ENCODE measurements at regions not wholly inside any gene's neighbourhood (a gene's known extent, or its start where the extent isn't known, plus 50 kb on each side); places are given as distances from the start of the nearest gene placed in this dataset.

GRCh38 chr16:5422643-5423496, 325.3 kb upstream of the EEF2KMT start:
- Mint-ChIP-seq H3K4me3 (no peak overlapping the region), H3K36me3 (ENCODE audit: low read depth) (no peaks in the 10 kb centered on the region), H3K27me3 (no peaks in the 10 kb centered on the region), H3K4me1 (ENCODE audit: low read depth) (no peaks in the 10 kb centered on the region), H3K9me3 (no peaks in the 10 kb centered on the region), H3K27ac (no peak overlapping the region)
- DNase-seq (no peak), ATAC-seq (no peak)
- CTCF ChIA-PET: no interaction called here
- POLR2A ChIA-PET: no interaction called here
- TF ChIP-seq CTCF (IDR thresholded peaks at IDR 0.05): no peak
- intact Hi-C loops (cut with micrococcal nuclease): no loop called here

- CTCF ChIA-PET: no interaction called here
- Mint-ChIP-seq H3K4me3 (no peak overlapping the region), H3K9me3 (no peaks in the 10 kb centered on the region), H3K27ac (no peak overlapping the region), H3K36me3 (ENCODE audit: low read depth) (no peaks in the 10 kb centered on the region), H3K27me3 (no peaks in the 10 kb centered on the region), H3K4me1 (ENCODE audit: low read depth) (no peaks in the 10 kb centered on the region)
- intact Hi-C loops (cut with micrococcal nuclease): no loop called here
- DNase-seq (no peak), ATAC-seq (no peak)
- TF ChIP-seq CTCF (IDR thresholded peaks at IDR 0.05): no peak
- POLR2A ChIA-PET: no interaction called here
Measured at GRCh38 chr16:5422047-5422446, 324.5 kb upstream of the EEF2KMT start.

GRCh38 chr16:5416013-5416412, 318.4 kb upstream of the EEF2KMT start:
- TF ChIP-seq CTCF (IDR thresholded peaks at IDR 0.05): no peak
- POLR2A ChIA-PET: no interaction called here
- H3K36me3 Mint-ChIP-seq (ENCODE audit: low read depth): no peaks in the 10 kb centered on the region
- no peaks in the 10 kb centered on the region for H3K4me1 Mint-ChIP-seq (ENCODE audit: low read depth)
- CTCF ChIA-PET: no interaction called here
- H3K9me3 Mint-ChIP-seq: no peaks in the 10 kb centered on the region
- H3K4me3 Mint-ChIP-seq: no peak overlapping the region
- no peak overlapping the region for H3K27ac Mint-ChIP-seq
- intact Hi-C loops (cut with micrococcal nuclease): no loop called here
- peaks cover 3% of the 10 kb centered on the region for H3K27me3 Mint-ChIP-seq
- no peak for ATAC-seq
- no peak for DNase-seq

- ChIA-PET CTCF (no interaction called here), POLR2A (no interaction called here)
- Mint-ChIP-seq H3K4me1 (ENCODE audit: low read depth) (no peaks in the 10 kb centered on the region), H3K4me3 (no peak overlapping the region), H3K36me3 (ENCODE audit: low read depth) (no peaks in the 10 kb centered on the region), H3K9me3 (no peaks in the 10 kb centered on the region), H3K27ac (no peak overlapping the region), H3K27me3 (peaks cover 3% of the 10 kb centered on the region)
- intact Hi-C loops (cut with micrococcal nuclease): no loop called here
- ATAC-seq (no peak), DNase-seq (no peak)
- no peak for TF ChIP-seq CTCF (IDR thresholded peaks at IDR 0.05)
Measured at GRCh38 chr16:5415123-5415522, 317.5 kb upstream of the EEF2KMT start.

- ChIA-PET CTCF (no interaction called here), POLR2A (no interaction called here)
- peaks cover 3% of the 10 kb centered on the region for H3K27me3 Mint-ChIP-seq
- ATAC-seq: no peak
- intact Hi-C loops (cut with micrococcal nuclease): no loop called here
- no peaks in the 10 kb centered on the region for H3K4me1 Mint-ChIP-seq (ENCODE audit: low read depth)
- DNase-seq: no peak
- no peaks in the 10 kb centered on the region for H3K9me3 Mint-ChIP-seq
- H3K4me3 Mint-ChIP-seq: no peak overlapping the region
- TF ChIP-seq CTCF (IDR thresholded peaks at IDR 0.05): no peak
- no peaks in the 10 kb centered on the region for H3K36me3 Mint-ChIP-seq (ENCODE audit: low read depth)
- no peak overlapping the region for H3K27ac Mint-ChIP-seq
Measured at GRCh38 chr16:5412731-5413130, 315.1 kb upstream of the EEF2KMT start.

All from activated CD8-positive, alpha-beta T cell treated with anti-CD3 and anti-CD28 coated beads for 36 hours (primary cell).